HG03097 (cell line): ENCODE measurements at regions not wholly inside any gene's neighbourhood (a gene's known extent, or its start where the extent isn't known, plus 50 kb on each side); places are given as distances from the start of the nearest gene placed in this dataset.

Source experiments
- ATAC-seq: cut with Tn5 transposase; IDR thresholded peaks from one replicate; pipeline ENCODE4 v1.9.1; 2021; ENCODE audit not compliant: unreplicated experiment, low FRiP score

DNA sequence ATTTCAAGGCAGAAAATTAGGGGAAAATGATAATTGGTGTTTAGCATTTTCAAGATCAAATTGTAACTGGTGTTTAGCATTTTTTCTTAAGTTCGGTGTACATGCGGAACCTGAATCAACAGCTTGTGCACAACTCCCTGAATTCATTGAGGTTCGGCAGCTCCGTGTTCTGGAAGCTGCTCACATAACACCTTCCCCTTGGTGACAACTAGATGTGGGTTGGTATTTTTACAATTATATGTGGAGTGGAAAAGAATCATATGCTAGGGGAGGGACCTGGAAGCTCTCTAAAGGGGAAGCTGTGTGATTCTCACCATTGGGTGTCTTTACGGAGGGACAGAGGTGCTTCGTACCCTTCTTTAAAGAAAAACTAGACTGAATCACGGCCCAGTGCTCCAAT is 199.0 kb upstream of the MTNR1B start:
- ATAC-seq: no peak

DNA sequence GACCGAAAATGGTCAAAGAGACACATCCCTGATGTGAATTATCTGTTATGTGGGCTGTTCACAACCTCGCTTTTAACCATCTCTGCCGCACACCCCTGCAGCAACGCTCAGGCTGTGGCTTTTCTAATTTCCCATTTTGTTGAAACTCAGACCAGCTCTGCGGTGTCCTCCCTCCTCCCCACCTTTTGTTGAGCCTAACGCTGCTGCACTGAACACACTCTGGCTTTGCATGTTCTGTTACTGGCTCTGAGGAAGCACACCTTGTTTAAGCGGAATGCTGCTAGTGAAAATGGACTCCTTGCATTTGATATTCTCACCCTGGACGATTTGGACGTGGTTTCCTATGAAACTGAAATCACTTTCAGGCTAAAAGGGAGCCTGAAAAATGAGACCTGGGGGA is 198.5 kb upstream of the MTNR1B start:
- ATAC-seq: no peak

DNA sequence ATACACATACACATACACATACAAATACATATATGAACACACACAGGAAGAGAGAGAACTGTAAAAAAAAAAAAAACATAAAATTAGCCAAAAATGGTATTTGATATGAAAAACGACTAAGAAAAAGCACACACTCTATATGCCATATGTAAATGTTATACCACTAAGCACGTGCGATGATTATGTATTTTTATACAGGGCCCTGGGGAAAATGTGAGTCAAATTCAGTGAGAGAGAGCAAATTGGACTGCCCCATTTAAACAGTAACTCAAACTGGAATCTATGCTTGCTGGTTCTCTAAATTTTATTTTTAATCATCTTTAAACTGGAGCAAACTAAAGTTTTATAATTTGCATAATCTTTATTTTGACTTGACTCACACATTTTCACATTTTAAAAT is 197.8 kb upstream of the MTNR1B start:
- ATAC-seq: no peak

DNA sequence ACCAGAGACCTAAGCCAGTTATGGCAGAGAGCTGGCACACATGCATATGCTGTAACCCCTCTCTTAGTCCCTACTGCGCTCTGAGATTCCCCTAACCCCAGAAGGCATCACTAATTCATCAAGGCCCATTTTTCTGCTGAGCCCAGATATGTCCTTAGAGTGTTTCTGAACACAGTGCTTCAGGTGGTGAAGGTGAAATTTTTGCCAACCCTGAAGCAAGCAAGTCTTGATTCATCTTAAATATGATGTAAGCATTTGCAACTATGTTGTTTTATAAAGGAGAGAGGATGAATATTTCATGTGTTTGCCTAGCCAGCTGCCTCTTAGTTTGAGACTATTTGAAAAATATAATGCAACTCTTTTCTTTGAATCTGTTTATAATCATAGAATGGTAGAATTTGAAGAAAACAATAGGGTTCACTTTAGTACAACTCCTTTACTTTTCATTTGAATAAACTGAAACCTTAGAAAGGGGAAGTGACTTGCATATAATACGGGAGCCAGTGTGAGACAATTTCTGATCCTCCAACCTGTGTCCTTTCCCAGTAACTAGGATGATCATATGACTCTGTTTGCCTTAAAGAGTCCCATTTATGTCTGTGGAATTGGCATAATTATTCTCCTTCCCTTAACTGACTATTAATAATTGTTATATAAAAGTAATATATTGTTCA is 194.3 kb upstream of the MTNR1B start:
- no peak for ATAC-seq

DNA sequence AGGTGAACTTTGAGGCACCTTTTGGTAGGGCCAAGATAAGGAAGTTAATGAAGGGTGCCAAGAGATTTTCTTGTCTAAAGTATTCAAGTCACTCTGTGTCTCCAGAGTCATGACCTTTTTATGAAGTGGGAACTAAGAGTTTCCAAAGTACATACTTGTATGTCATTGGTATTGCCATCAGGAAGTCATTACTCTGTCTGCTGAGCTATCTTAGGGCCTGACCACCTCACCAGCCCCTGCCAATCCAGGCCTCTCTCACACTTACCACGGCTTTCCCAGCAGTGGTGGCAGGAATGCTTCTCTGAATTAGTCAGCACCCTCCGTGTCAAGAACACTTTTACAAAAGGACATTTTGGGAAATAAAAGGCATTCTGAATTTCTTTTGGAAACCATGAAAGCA is 192.8 kb upstream of the MTNR1B start:
- ATAC-seq: no peak

DNA sequence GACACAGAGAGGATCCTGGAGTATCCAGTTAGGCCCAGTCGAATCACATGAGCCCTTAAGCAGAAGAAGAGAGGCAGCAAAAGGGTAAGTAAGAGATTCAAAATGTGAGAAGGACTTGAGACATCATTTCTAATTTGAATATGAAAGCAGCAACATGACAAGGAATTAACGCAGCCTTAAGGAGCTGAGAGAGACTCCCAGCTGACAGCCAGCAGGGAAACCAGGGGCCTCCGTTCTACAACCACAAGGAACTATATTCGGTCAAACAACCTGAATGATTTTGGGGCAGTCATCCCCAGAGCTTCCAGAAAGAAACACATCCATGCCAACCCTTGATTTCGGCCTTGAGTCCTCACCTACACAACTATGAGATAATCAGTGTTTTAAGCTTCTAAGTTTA is 189.7 kb upstream of the MTNR1B start:
- ATAC-seq: no peak

DNA sequence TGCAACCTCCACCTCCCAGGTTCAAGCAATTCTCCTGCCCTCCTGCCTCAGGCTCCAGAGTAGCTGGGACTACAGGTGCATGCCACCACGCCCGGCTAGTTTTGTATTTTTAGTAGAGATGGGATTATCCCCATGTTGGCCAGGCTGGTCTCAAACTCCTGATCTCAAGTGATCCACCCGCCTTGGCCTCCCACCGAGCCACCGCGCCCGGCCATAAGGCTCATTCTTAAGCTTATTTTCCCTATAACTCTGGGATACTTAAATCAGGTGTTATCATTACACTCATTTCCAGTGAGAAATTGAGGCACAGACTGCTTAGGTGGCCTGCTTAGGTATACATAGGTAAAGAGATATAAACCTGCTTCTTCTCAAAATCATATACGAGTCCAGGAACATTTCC is 188.3 kb upstream of the MTNR1B start:
- ATAC-seq: no peak

DNA sequence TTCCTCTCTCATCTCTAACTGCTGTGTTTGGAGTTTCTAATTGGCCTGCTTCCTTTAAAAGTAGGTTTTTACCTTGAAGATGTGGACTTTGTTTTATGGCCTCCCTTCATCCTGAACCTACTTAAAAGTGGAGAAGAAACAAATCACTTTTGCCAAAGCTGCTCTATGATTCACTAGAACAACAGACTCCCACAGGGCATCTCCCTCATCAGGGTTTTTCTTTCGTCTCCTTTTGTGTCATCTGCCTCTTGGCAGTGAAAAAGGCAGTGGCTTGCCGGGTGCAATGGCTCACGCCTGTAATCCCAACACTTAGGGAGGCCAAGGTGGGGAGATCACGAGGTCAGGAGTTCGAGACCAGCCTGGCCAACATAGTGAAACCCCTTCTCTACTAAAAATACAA is 186.6 kb upstream of the MTNR1B start:
- no peak for ATAC-seq

DNA sequence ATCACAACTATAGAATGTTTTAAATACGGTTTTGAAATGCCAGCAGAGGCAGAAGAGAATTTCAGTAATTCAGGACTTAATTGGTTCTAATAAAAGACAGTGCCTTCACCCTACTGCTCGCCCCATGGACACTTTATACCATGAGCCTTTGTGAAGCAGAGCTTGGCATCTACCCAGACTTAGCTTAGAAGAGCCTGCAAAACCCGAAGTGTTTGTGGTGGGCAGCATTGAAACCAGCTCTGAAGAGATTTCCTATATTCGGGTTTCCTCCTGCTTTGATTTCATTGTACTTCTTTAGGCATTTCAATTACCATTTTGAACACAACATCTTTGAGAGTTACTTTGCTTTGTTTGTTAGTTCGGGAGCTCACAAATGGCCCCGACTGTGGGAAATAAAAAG is 185.1 kb upstream of the MTNR1B start:
- no peak for ATAC-seq

DNA sequence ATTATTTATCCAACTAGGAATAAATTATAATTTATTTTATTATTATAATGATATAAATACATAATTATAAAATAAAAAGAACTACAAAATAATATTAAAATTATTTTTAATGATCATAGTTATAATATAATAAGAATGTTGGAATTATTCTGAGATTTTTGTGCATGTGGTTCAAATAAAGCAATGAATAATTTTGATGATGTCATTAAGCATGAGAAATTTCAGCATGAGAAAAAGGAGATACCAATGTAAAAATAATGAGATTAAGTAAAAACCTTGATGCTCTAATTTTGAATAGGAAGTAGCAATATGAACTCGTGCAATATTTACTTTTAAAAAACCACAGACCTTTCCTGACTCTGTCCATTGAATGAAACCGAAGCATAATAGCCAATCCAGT is 181.8 kb upstream of the MTNR1B start:
- no peak for ATAC-seq

DNA sequence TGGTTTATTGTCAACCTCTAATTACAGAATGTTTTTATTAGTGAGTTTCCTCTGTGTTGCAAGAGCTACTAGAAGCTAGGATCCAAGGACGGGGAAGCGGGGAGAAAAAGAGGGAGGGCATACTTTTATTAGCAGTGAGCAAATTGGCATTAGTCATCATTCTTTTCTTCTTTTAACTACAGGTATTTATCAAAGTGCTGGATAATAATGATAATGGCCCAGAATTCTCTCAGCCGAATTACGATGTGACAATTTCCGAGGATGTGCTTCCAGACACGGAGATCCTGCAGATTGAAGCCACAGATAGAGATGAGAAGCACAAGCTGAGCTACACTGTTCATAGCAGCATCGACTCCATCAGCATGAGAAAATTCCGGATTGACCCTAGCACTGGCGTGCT is 179.7 kb upstream of the MTNR1B start:
- ATAC-seq: no peak

DNA sequence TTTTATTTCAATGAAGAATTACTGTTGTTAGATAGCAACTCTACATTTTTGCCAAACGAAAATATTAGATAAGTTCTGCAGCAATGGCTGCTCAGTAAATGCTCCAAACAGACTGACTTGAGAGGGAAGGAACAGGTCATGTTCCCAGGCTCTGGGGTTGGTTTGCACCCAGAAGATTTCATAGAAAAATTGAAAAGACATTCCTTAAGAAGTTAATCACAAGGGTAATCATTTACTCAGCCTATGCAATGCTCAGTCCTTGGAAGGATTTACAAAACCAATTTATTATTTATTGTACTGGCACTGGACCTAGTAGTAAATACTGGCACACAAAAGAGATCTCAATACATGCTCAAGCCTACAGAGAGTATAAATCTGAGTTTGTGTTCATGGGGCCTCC is 179.1 kb upstream of the MTNR1B start:
- ATAC-seq: no peak

DNA sequence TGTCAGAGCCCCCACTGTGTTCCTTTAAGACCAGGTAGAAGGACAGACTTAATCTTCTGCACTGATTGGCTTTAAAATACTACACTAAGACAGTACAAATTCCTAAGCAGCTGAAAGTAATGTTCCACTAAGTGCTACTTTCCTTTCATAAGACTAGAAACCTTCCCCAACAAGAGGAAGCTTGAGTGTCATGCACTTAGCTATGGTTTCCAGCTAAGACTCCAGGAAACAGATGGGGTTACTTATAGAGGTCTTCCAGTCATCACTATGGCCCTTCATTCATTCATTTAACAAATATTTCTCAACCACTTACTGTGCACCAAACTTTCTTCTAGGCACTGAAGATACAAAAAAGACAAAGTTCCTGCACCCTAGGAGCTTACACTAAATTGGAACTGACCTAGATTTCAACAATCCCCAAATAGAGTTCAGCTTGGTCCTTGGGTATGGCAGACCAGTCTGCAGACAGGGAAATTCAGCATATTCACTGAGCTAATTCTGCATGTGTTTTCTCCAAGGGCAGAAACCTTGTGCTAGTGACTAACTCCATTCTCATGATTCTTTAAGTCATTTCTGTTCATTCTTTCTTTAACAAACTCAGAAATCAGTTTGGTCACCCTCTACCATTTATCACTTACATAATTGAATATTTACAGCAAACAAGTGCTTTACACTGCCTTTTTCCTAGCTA is 178.4 kb upstream of the MTNR1B start:
- ATAC-seq: no peak

DNA sequence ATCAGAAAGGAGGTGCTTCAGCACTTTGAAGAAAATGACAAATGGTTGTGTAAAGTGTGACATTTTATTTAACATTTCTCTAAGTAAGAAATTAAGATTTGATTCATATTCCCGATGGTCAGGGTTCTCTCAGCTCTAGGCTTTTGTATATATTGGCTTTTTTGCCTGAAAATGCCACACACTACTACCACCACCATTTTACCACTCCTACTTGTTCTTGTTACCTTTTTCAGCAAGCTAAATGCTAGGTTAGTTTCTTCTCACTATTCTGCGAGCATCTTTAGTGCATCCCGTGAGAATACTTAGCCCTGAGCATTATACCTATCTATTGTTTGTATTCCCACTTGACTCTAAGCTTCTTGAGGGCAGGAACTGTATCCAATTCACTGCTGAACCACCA is 177.6 kb upstream of the MTNR1B start:
- no peak for ATAC-seq

DNA sequence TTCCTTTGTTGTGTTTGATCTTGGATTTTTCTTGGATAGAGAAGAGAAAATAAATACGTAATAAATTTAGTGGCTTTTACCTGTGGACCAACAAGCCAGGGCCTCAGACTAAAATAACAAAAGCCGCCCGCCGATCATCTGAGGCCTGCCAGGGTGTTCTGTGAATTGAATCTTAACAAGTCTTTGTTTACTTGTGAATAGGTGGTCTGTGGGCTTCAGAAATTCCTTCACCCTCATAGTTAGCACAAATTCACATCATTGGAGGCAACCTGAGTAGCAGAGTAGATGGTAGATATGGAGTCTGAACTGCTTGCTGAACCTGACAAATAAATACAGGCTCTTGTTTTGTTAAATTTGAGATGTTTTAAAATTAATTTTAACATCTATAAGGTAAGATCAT is 176.3 kb upstream of the MTNR1B start:
- no peak for ATAC-seq

DNA sequence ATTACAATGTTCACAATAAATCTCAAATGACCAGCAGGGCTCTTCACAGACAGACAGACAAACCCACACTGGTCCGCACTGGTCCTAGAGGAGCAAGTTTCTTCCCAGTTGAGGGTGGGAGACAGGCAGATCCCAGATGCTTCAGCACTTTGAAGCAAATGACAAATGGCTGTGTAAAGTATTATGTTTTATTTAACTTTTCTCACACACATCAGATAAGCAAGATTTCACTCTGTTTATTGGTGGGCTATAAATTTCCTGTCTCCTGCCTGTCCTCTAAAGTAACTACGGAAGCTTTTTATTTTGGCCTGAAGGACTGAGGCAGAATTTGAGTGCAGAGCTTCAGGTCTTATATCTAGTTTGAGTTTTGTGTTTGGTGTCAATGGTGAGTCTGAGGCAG is 174.7 kb upstream of the MTNR1B start:
- ATAC-seq: no peak

DNA sequence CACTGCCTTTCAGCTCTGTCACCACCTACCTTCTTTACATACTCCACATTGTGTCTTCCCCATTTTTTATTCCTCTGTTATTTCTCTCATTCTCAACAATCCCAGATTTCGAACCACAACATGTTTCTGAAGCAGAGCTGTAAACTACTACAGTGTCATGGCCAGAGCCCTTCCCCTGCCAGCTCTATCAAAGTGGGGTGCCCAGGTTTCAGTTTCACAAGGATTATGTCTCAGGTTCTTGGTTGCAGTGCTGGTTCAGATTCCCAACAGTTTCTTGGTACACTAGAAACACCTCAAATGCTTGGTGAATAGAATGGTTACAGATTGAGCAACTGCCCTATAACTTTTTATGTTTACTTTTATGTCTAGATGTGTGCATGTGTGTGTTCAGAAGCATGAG is 172.7 kb upstream of the MTNR1B start:
- no peak for ATAC-seq

DNA sequence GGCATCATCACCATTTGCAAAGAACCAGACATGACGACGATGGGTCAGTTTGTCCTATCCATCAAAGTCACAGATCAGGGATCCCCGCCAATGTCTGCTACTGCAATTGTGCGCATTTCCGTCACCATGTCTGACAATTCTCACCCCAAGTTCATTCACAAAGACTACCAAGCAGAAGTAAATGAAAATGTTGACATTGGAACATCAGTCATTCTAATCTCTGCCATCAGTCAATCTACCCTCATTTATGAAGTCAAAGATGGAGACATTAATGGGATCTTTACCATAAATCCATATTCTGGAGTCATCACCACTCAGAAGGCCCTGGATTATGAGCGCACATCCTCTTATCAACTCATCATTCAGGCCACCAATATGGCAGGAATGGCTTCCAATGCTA is 171.6 kb upstream of the MTNR1B start:
- ATAC-seq: no peak

DNA sequence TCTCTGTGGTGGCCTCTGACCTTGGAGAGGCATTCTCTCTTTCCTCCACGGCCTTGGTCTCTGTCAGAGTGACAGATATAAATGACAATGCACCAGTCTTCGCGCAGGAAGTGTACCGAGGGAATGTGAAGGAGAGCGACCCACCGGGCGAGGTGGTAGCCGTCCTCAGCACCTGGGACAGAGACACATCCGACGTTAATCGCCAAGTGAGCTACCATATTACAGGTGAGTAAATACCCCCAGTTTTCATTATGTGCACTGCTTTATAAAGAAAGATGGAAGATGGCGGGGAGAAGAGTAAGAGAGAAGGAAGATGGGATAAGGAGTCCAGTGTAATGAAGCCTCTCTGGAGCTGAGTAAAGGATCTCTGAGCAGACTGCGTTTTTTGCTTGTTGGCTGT is 167.8 kb upstream of the MTNR1B start:
- ATAC-seq: no peak

DNA sequence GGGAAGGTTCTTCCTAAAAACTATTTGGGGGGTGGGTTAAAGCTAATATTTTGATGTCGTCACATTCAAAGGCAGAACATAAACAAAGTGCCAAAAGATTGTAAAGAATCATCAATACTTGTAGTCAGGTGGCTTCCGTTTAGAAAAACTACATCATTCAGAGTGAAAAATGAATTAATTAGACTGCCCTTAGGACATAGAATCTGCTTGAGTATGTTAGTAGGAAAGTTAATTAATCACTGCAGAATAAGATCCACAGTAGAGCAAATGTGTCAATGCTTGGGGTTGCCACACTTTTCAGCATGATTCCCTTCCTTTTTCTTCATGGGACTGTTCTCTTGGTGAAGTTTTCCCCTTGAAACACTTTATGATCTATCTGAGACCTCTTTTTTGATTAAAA is 166.8 kb upstream of the MTNR1B start:
- no peak for ATAC-seq

DNA sequence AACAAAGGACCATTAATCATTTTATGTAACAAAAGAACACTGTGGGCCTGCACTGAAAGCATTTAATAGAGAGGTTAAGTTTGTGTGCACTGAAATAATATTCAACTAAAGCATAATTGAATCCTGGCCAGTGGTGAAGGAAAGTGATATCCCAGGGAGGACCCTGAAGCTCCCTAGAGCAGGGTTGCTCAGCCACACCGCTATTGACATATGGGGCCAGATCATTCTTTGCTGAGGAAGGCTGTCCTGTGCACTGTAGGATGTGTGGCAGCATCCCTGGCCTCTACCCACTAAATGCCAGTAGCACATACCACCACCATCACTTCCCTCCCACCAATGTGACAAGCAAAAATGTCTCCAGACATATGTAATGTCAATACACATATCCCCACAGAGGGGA is 166.1 kb upstream of the MTNR1B start:
- no peak for ATAC-seq

DNA sequence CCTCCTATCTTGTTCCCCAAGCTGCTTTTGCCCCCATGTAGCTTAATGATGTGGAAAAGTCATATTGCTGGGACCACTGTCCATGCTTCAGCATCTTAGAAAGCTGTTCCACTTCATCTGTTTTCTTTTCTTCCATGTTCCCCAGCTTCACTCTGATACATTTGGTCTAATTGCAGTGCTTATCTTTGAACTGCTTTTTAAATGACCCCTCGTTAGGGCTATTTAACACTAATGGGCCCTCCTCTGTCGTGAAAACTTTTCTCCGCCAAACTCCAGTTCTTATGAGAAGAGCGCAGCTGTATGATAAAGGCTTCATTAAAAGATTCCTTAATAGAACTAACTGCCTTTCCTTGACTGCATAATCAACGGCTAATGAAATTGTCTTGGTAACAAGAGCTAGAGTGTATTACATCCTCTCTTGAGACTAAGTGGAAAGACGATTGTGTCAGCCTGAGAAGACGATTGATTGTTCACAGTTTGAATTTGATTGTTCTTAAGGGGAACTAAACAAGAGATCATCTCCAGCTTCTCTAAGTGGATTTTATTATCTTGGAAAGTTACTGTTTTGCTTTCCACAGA is 165.0 kb upstream of the MTNR1B start:
- ATAC-seq: no peak
